Peyer's patch (tissue), 4 donors: ENCODE measurements at regions not wholly inside any gene's neighbourhood (a gene's known extent, or its start where the extent isn't known, plus 50 kb on each side); places are given as distances from the start of the nearest gene placed in this dataset.

Experiments
- DNase-seq, 3 donors: peaks; one replicate each; pipeline ENCODE4 v3.0.0-alpha.2; 2017 to 2019
- H3K27ac ChIP-seq, 4 donors: fragments of 200-600 bp; sonication (generic); one replicate each; pipeline ENCODE4 v1.5.1; 2016 to 2019
- H3K27me3 ChIP-seq, 2 donors: fragments of 200-600 bp; sonication (generic); one replicate each; pipeline ENCODE4 v1.5.1; 2019
- H3K36me3 ChIP-seq, 3 donors: fragments of 200-600 bp; sonication (generic); one replicate each; pipeline ENCODE4 v1.5.1; 2016 to 2019
- H3K4me1 ChIP-seq, 4 donors: fragments of 200-600 bp; sonication (generic); one replicate each; pipeline ENCODE4 v1.5.1; 2016 to 2019
- H3K4me3 ChIP-seq, 4 donors: fragments of 200-600 bp; sonication (generic); 1 replicate in 3 of 4; 2 replicates in 1 of 4; pipeline ENCODE4 v1.5.1; 2016 to 2019; ENCODE audit warnings: mild to moderate bottlenecking in 1 of 4
- H3K9me3 ChIP-seq, 4 donors: fragments of 200-600 bp; sonication (generic); one replicate each; pipeline ENCODE4 v1.5.1; 2016 to 2019; ENCODE audit warnings: mild to moderate bottlenecking in 1 of 4
- POLR2A ChIP-seq, 2 donors: fragments of 450-650 bp; IDR thresholded peaks; one replicate each; pipeline ENCODE4 v1.5.1; 2017; ENCODE audit warnings: antibody characterized with exemption in 2 of 2, mild to moderate bottlenecking in 2 of 2, moderate library complexity in 2 of 2
- TF ChIP-seq, protein P1 (sequence below), 6 experiments: fragments of 450-650 bp in 4 of 6; fragments of 200-600 bp in 2 of 6; sonication (generic) in 1 of 6; IDR thresholded peaks; one replicate each; pipeline ENCODE4 v1.5.1; 2017 to 2019; ENCODE audit warnings: antibody characterized with exemption in 6 of 6, mild to moderate bottlenecking in 3 of 6, moderate library complexity in 1 of 6

DNA sequence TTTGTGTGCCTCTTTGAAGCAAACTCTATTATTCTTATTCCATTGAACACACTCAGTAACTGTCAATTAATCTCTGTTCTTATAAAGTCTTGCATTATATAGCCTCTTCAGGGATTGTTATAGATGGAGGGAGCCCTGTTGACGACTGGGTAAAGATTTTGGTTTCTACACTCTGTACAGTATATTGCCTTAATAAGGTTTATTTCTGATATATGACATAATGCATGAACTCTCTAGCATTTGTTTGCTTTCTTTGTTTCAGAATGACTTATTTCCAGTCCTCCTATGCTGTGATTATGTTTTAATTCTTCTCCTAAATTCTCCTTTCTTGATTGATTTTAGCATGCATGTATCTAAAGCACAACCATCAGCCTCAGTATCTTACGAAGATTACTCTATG lies 494.9 kb downstream of the DIPK2A start:
- no peak overlapping the region for H3K27ac ChIP-seq
- TF ChIP-seq POLR2A (IDR thresholded peaks at IDR 0.05): no peak
- TF ChIP-seq, protein P1, sequence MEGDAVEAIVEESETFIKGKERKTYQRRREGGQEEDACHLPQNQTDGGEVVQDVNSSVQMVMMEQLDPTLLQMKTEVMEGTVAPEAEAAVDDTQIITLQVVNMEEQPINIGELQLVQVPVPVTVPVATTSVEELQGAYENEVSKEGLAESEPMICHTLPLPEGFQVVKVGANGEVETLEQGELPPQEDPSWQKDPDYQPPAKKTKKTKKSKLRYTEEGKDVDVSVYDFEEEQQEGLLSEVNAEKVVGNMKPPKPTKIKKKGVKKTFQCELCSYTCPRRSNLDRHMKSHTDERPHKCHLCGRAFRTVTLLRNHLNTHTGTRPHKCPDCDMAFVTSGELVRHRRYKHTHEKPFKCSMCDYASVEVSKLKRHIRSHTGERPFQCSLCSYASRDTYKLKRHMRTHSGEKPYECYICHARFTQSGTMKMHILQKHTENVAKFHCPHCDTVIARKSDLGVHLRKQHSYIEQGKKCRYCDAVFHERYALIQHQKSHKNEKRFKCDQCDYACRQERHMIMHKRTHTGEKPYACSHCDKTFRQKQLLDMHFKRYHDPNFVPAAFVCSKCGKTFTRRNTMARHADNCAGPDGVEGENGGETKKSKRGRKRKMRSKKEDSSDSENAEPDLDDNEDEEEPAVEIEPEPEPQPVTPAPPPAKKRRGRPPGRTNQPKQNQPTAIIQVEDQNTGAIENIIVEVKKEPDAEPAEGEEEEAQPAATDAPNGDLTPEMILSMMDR (IDR thresholded peaks at IDR 0.05): no peak
- H3K4me3 ChIP-seq: no peak overlapping the region

DNA sequence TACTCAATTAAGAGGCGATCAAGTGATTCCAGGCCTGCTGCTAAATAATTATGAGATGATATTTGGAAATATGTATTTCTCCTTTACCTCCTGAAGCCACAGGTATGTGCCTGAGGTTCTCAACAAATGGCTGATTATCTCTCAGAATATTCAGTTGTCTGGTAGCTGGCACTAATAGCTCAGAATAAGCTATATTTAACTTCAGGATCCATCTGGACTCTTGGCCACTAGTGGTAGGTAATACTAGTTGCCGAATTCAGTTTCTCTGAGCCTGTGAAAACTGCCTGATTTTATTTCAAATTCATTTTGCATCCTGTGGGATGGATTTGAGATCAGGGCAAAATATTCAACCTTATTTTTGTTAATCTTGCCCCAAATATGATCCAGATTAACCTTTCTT lies 499.0 kb downstream of the DIPK2A start:
- DNase-seq: no peak
- no peaks in the 10 kb centered on the region for H3K27me3 ChIP-seq
- no peak overlapping the region for H3K4me3 ChIP-seq
- TF ChIP-seq POLR2A (IDR thresholded peaks at IDR 0.05): no peak
- TF ChIP-seq, protein P1 (IDR thresholded peaks at IDR 0.05): no peak
- no peaks in the 10 kb centered on the region for H3K4me1 ChIP-seq
- H3K27ac ChIP-seq: no peak overlapping the region
- no peaks in the 10 kb centered on the region for H3K36me3 ChIP-seq
- no peaks in the 10 kb centered on the region for H3K9me3 ChIP-seq

More for the DNA sequence above, 494.9 kb downstream of the DIPK2A start:
- no peaks in the 10 kb centered on the region for H3K27me3 ChIP-seq
- DNase-seq: no peak
- H3K4me1 ChIP-seq: no peaks in the 10 kb centered on the region
- H3K36me3 ChIP-seq: no peaks in the 10 kb centered on the region
- H3K9me3 ChIP-seq: no peaks in the 10 kb centered on the region

DNA sequence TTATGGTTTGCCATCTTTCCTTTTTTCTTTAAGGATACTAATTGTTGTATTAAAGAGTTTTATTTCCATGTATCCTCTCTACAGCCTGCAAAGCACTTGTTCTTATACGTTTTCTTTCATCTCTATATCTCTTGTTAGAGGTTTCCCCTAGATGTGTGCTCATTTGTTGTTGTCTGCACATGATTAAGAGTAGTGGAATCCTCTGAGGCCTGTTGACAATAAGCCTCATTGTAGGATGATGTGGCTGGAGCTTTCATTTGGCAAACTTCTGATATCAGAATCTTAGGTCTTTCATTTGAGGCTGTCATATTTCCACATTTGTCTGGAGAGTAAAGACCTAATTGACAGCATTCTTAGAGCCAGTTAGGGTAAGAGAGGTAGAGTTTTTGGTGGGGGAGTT lies 506.0 kb downstream of the DIPK2A start:
- no peak overlapping the region for H3K27ac ChIP-seq
- H3K36me3 ChIP-seq: no peaks in the 10 kb centered on the region
- no peak for DNase-seq
- no peaks in the 10 kb centered on the region for H3K9me3 ChIP-seq
- H3K27me3 ChIP-seq: no peaks in the 10 kb centered on the region
- no peak for TF ChIP-seq POLR2A (IDR thresholded peaks at IDR 0.05)
- TF ChIP-seq, protein P1 (IDR thresholded peaks at IDR 0.05): no peak
- no peak overlapping the region for H3K4me3 ChIP-seq
- no peaks in the 10 kb centered on the region for H3K4me1 ChIP-seq

DNA sequence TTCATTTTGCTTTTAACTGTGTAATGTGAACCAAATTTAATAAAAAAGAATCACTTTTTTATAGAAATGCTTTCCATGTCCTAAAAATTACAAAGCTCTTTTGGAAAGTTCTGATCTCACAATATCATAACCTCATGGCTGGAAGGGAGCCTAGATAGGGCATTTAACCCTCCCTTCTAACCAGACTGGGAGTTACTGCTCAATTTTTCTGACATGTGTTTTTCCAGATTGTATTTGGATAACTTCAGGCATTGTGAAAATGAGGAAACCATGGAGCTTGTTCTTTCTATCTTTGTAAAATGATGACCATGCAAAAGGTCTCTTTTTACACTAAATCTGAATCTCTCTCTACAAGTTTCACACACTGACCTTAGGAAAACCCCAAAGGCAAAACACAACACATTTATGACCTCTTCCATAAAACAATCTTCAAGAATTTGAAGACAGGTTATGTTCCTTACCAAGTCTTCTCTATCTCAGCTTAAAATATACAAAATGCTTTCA lies 508.8 kb downstream of the DIPK2A start:
- no peak for TF ChIP-seq POLR2A (IDR thresholded peaks at IDR 0.05)
- TF ChIP-seq, protein P1 (IDR thresholded peaks at IDR 0.05): no peak
- H3K27ac ChIP-seq: no peak overlapping the region
- DNase-seq: no peak
- no peaks in the 10 kb centered on the region for H3K9me3 ChIP-seq
- no peaks in the 10 kb centered on the region for H3K27me3 ChIP-seq
- H3K4me1 ChIP-seq: no peaks in the 10 kb centered on the region
- H3K4me3 ChIP-seq: no peak overlapping the region
- H3K36me3 ChIP-seq: no peaks in the 10 kb centered on the region

DNA sequence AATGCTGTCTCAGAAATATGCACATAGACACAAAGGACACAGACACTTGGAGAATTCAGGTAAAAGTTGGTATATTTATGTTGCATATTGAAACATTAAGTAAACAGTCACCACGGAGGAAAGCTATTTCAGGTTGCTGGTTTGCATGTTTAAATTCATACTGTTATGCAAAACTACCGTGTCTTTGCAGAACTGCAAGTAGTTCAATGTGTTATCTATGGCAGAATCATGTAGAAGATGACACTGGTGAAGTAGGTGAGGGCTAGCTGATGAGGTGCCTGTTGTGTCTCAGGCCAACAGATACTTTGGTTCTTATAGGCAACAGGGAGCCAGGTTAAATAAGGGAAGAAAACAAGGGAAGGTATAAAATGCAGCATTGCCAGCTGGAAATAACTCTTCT lies 511.3 kb downstream of the DIPK2A start:
- TF ChIP-seq POLR2A (IDR thresholded peaks at IDR 0.05): no peak
- TF ChIP-seq, protein P1 (IDR thresholded peaks at IDR 0.05): no peak
- Histone ChIP-seq H3K9me3 (no peaks in the 10 kb centered on the region), H3K4me3 (no peak overlapping the region), H3K27ac (no peak overlapping the region), H3K36me3 (no peaks in the 10 kb centered on the region), H3K4me1 (no peaks in the 10 kb centered on the region), H3K27me3 (no peaks in the 10 kb centered on the region)
- DNase-seq: no peak

DNA sequence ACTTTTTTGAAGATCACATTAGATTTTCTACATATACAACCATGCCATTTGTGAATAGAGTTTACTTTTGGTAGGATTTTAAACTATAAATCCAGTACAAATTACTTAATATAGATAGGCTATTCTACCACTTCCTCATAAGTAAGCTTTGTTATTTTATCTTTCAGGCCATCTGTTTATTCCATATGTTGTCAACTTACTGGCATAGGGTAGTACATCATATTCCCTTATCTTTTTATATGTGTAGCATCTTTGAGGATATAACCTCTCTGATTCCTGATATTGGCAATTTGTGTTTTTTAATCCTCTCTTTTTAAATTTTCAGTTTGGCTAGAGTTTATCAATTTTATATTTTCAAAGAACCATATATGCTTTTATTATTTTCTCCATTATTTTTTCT lies 515.4 kb downstream of the DIPK2A start:
- H3K36me3 ChIP-seq: no peaks in the 10 kb centered on the region
- H3K4me1 ChIP-seq: no peaks in the 10 kb centered on the region
- H3K27ac ChIP-seq: no peak overlapping the region
- no peak overlapping the region for H3K4me3 ChIP-seq
- TF ChIP-seq POLR2A (IDR thresholded peaks at IDR 0.05): no peak
- TF ChIP-seq, protein P1 (IDR thresholded peaks at IDR 0.05): no peak
- no peak for DNase-seq
- H3K27me3 ChIP-seq: no peaks in the 10 kb centered on the region
- no peaks in the 10 kb centered on the region for H3K9me3 ChIP-seq
